Urinary bladder (tissue), 3 donors: ENCODE measurements at regions not wholly inside any gene's neighbourhood (a gene's known extent, or its start where the extent isn't known, plus 50 kb on each side); places are given as distances from the start of the nearest gene placed in this dataset.
"Not testable (repeated sequence)": the region's sequence is repeated elsewhere in the genome, so short reads cannot be mapped to it uniquely, and the experiment has no call there.

Experiments
- DNase-seq: peaks from one replicate; pipeline ENCODE4 v3.0.0-alpha.2; 2015; ENCODE audit errors: extremely low spot score
- H3K27ac ChIP-seq: one replicate; pipeline ENCODE4 v1.5.1; 2013; ENCODE audit warnings: low read depth, mild to moderate bottlenecking, moderate library complexity
- H3K36me3 ChIP-seq: one replicate; pipeline ENCODE4 v1.6.1; 2013; ENCODE audit warnings: mild to moderate bottlenecking, moderate library complexity; ENCODE audit not compliant: insufficient read depth
- H3K4me1 ChIP-seq: one replicate; pipeline ENCODE4 v1.6.1; 2013; ENCODE audit warnings: mild to moderate bottlenecking, moderate library complexity; ENCODE audit not compliant: insufficient read depth
- H3K4me3 ChIP-seq: one replicate; pipeline ENCODE4 v1.5.1; 2013; ENCODE audit warnings: low read depth, low read length
- WGBS: extraction: QIAGEN DNeasy Blood & Tissue Kit; methylation state at CpG from one replicate; pipeline ENCODE4 v1.1.7; 2013; 5-methylcytosine and 5-hydroxymethylcytosine counted together
- donor health status: healthy with polysubstance abuse.
- donor health status: healthy.

DNA sequence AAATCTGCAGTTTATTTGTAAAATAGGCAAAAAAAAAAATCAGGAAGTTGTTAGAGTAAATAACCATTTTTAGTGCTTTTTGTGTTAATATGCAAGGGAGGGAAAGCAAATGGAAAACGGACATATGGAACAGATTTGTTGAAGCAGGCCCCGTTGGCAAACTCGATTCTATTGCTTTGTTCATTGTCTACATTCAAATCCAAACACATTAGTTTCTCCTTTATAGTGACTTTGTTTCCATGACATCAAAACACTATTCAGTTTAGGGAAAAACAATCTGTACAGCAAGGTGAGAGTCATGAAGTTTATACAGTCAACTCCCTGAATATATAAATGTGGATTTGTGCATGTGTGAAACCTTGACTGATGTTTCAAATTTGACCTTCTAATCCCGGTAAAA lies 142.2 kb downstream of the FAM47A start:
- WGBS: 44% methylated on average over 4 of the region's 4 CpGs
- Histone ChIP-seq H3K27ac (no peak overlapping the region), H3K36me3 (no peaks in the 10 kb centered on the region), H3K4me3 (no peak overlapping the region), H3K4me1 (no peaks in the 10 kb centered on the region)
- DNase-seq: no peak

DNA sequence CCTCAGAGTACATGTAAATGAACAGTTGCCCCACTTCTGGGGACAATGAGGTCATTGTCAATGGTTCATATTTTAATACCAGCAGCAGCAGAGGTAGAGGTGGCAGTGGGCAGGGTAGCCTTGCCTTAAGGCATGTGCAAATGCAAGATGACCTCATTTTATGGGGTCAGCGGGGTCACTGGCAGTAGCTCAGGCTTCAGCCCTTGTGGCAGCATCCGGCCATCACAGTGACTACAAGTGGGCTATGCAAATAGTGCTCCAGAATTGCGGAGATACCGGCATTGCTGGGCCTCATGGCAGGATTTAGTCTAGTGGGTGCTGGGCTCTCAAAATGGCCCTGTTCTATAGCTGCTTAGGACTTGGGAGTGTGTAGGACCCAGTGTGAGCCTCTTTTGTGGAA lies 144.7 kb downstream of the FAM47A start:
- Histone ChIP-seq H3K4me3 (no peak overlapping the region), H3K36me3 (no peaks in the 10 kb centered on the region), H3K27ac (no peak overlapping the region), H3K4me1 (no peaks in the 10 kb centered on the region)
- WGBS: 87% methylated on average over 4 of the region's 4 CpGs
- DNase-seq: no peak

- DNase-seq: no peak
- WGBS: 94% methylated on average over 6 of the region's 6 CpGs
- H3K36me3 ChIP-seq: no peaks in the 10 kb centered on the region
- H3K4me3 ChIP-seq: no peak overlapping the region
- H3K4me1 ChIP-seq: no peaks in the 10 kb centered on the region
- no peak overlapping the region for H3K27ac ChIP-seq
Observed at GRCh38 chrX:33974676-33975075, 157.4 kb downstream of the FAM47A start.

- Histone ChIP-seq H3K4me3 (no peak overlapping the region), H3K4me1 (no peaks in the 10 kb centered on the region), H3K27ac (no peak overlapping the region), H3K36me3 (no peaks in the 10 kb centered on the region)
- WGBS: 76% methylated on average over 3 of the region's 3 CpGs
- DNase-seq: no peak
Observed at GRCh38 chrX:33970028-33970967, 161.8 kb downstream of the FAM47A start.

DNA sequence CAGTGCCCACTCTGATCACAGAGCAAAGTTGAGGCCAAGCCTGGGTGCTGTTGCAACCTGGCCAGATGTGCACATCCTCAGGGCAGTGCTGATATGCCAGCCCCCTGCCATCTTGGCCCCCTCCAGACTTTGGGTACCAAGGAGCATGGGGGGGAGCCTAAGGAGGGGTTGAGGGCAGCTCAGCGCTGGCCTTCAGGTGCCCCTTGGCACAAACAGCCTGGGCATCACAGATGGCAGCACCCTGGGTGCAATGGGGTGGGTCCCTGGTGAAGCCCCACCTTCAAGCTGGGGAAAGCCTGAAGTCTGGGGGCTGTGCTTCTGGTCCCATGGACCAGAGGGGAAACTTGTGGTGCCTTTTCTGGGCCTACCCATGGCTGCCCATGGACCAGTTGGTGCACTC lies 163.0 kb downstream of the FAM47A start:
- Histone ChIP-seq H3K36me3 (no peaks in the 10 kb centered on the region), H3K4me1 (no peaks in the 10 kb centered on the region), H3K4me3 (no peak overlapping the region), H3K27ac (no peak overlapping the region)
- WGBS: 96% methylated on average over 1 of the region's 1 CpG
- no peak for DNase-seq

- Histone ChIP-seq H3K36me3 (no peaks in the 10 kb centered on the region), H3K4me1 (no peaks in the 10 kb centered on the region), H3K4me3 (no peak overlapping the region), H3K27ac (no peak overlapping the region)
- WGBS: 92% methylated on average over 4 of the region's 4 CpGs
- DNase-seq: no peak
Observed at GRCh38 chrX:33968611-33969010, 163.5 kb downstream of the FAM47A start.

DNA sequence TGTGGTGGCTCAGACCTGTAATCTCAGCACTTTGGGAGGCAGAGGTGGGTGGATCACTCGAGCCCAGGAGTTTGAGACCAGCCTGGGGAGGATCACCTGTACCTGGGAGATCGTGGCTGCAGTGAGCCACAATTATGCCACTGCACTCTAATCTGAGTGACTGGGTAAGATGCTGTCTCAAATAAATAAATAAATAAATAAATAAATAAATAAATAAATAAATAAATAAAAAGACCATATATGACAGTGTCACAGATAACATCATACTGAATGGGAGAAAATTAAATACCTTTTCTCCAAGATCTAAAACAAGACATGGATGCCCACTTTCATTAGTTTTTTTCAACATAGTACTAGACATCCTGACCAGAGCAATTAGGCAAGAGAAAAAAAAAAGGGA lies 182.8 kb downstream of the FAM47A start:
- no peaks in the 10 kb centered on the region for H3K4me1 ChIP-seq
- no peak for DNase-seq
- H3K27ac ChIP-seq: no peak overlapping the region
- WGBS: 90% methylated on average over 2 of the region's 2 CpGs
- H3K4me3 ChIP-seq: no peak overlapping the region
- no peaks in the 10 kb centered on the region for H3K36me3 ChIP-seq

- not testable (repeated sequence) for DNase-seq, H3K27ac ChIP-seq, H3K4me1 ChIP-seq, H3K36me3 ChIP-seq, H3K4me3 ChIP-seq
- 91% methylated on average over 5 of the region's 5 CpGs for WGBS
Observed at GRCh38 chrX:33926249-33926648, 205.9 kb downstream of the FAM47A start.

- H3K27ac ChIP-seq: no peak overlapping the region
- no peaks in the 10 kb centered on the region for H3K36me3 ChIP-seq
- H3K4me3 ChIP-seq: no peak overlapping the region
- no peaks in the 10 kb centered on the region for H3K4me1 ChIP-seq
- 97% methylated on average over 2 of the region's 2 CpGs for WGBS
- DNase-seq: no peak
Observed at GRCh38 chrX:33923262-33923661, 208.9 kb downstream of the FAM47A start.

DNA sequence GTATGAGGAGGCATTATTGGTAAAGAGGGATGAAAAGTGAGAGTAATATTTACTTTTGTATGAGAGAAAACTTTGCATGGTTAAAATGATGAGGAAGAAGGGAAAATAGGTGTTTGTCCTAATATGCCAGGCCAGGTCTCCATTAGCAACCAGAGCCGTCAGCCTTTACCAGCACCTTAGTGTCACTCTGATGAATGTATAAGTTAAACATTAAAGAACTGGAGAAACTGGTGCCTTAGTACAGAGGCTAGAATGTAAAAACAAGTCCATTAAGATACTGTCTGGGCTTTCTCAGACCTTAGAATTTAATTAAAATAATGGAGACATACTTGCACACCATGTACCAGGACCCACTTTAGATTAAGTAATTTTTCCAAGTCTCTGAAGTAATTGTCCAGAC lies 222.3 kb downstream of the FAM47A start:
- Histone ChIP-seq H3K4me3 (no peak overlapping the region), H3K36me3 (no peaks in the 10 kb centered on the region), H3K27ac (no peak overlapping the region), H3K4me1 (no peaks in the 10 kb centered on the region)
- 52% methylated on average over 1 of the region's 1 CpG for WGBS
- no peak for DNase-seq

DNA sequence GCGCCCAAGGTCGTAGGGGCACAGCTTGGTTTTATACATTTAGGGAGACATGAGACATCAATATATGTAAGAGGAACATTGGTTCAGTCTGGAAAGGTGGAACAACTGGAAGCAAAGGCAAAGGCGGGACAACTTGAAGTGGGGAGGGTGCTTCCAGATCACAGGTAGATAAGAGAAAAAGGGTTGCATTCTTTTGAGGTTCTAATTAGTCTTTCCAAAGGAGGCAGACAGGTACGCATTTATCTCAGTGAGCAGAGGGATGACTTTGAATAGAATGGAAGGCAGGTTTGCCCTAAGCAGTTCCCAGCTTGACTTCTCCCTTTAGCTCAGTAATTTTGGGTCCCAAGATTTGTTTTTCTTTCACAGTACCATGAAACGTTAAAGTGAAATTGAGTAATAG lies 223.2 kb downstream of the FAM47A start:
- H3K27ac ChIP-seq: no peak overlapping the region
- no peak overlapping the region for H3K4me3 ChIP-seq
- H3K36me3 ChIP-seq: no peaks in the 10 kb centered on the region
- H3K4me1 ChIP-seq: no peaks in the 10 kb centered on the region
- no peak for DNase-seq
- WGBS: 63% methylated on average over 5 of the region's 5 CpGs

GRCh38 chrX:33908074-33908473 lies 224.0 kb downstream of the FAM47A start:
- Histone ChIP-seq H3K36me3 (no peaks in the 10 kb centered on the region), H3K4me3 (no peak overlapping the region), H3K27ac (no peak overlapping the region), H3K4me1 (no peaks in the 10 kb centered on the region)
- no peak for DNase-seq

DNA sequence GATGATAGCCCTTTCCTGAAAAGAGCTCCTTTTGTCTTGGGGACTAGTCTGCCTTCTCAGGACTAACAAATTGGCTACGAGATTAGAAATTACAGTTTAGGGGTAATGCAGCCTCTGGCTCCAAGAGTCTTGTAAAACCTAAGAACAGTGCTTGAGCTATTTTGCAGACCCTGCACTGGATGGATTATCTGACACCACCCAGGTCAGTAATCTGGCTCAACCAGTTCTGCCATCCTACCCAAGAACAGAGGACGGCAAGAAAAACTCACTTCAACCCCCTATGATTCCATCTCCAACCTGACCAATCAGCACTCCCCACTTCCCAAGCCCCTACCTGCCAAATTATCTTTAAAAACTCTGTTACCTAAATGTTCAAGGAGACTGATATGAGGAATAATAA lies 225.1 kb downstream of the FAM47A start:
- DNase-seq: no peak
- Histone ChIP-seq H3K4me1 (no peaks in the 10 kb centered on the region), H3K36me3 (no peaks in the 10 kb centered on the region), H3K27ac (no peak overlapping the region), H3K4me3 (no peak overlapping the region)
- 24% methylated on average over 2 of the region's 2 CpGs for WGBS

DNA sequence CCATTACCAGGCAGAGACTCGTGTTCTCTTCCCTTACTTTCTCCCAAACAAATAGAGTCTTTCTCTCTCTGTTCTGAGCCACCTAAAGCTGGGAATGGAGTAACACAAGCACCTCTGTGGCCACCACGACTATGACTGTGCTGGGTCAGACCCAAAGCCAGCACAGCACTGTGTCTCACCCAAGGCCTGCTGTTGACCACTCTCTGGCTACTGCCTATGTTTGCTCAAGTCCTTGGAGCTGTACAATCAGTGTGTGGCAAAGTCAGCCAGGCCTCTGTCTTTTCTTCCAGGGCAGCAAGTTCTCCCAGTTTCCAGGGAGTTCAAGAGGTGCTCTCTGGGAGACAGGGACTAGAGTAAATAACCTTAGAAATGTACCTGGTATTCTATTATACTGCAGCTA lies 239.4 kb downstream of the FAM47A start:
- WGBS: 84% methylated on average over 2 of the region's 2 CpGs
- H3K27ac ChIP-seq: no peak overlapping the region
- no peak overlapping the region for H3K4me3 ChIP-seq
- no peak for DNase-seq
- no peaks in the 10 kb centered on the region for H3K36me3 ChIP-seq
- H3K4me1 ChIP-seq: no peaks in the 10 kb centered on the region

GRCh38 chrX:33855251-33855650 lies 276.9 kb downstream of the FAM47A start:
- no peak for DNase-seq
- no peak overlapping the region for H3K4me3 ChIP-seq
- H3K36me3 ChIP-seq: no peaks in the 10 kb centered on the region
- H3K4me1 ChIP-seq: no peaks in the 10 kb centered on the region
- no peak overlapping the region for H3K27ac ChIP-seq
